GM10266 (cell line): ENCODE measurements at regions not wholly inside any gene's neighbourhood (a gene's known extent, or its start where the extent isn't known, plus 50 kb on each side); places are given as distances from the start of the nearest gene placed in this dataset.
"Not testable (repeated sequence)": the region's sequence is repeated elsewhere in the genome, so short reads cannot be mapped to it uniquely, and the experiment has no call there.

Experiments used
- DNase-seq: peaks from one replicate; pipeline ENCODE4 v3.0.0; 2012; ENCODE audit errors: extremely low spot score
- TF ChIP-seq, protein P1 (sequence below): IDR thresholded peaks from 2 replicates; pipeline ENCODE4 v1.5.1; 2012; ENCODE audit warnings: mild to moderate bottlenecking, low read depth; ENCODE audit not compliant: control insufficient read depth, insufficient read depth; ENCODE audit errors: missing control alignments

DNA sequence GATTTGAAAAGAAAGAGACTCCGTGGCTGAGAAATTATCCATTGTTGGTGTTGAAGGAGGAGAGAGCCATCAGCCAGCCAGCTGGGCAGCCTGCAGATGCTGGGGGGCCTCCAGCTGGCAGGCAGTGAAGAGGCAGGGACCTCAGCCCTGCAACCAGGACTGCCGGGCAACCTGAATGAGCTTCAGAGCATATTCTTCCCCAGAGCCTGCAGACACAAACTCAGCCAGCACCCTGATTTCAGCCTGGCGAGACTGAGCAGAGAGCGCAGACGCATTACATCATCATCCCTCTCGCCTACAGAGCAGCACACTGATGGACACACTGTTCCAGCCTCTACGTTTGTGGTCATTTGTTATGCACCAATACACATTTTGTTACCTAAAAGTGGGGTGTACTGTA lies 150.7 kb upstream of the RAB6C start:
- no peak for DNase-seq
- TF ChIP-seq, protein P1, sequence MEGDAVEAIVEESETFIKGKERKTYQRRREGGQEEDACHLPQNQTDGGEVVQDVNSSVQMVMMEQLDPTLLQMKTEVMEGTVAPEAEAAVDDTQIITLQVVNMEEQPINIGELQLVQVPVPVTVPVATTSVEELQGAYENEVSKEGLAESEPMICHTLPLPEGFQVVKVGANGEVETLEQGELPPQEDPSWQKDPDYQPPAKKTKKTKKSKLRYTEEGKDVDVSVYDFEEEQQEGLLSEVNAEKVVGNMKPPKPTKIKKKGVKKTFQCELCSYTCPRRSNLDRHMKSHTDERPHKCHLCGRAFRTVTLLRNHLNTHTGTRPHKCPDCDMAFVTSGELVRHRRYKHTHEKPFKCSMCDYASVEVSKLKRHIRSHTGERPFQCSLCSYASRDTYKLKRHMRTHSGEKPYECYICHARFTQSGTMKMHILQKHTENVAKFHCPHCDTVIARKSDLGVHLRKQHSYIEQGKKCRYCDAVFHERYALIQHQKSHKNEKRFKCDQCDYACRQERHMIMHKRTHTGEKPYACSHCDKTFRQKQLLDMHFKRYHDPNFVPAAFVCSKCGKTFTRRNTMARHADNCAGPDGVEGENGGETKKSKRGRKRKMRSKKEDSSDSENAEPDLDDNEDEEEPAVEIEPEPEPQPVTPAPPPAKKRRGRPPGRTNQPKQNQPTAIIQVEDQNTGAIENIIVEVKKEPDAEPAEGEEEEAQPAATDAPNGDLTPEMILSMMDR: no peak

DNA sequence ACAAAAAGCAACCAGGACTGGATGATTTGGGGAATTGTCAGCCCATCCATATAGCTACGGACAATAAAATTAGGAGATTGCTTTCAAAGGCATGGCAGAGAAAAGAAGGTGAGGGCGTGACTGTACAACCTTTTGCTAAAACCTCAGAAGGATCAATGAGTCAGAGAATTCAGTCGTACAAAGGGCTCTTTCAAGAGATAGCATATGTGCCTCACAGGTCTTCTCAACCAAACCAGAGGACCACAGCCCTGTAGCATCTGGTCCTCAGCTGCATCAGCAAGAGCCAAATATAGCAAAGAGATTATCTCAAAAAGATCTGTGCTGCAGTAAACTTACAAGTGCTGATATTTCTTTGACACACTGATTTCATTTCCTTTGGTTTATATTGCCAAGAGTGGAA lies 149.9 kb upstream of the RAB6C start:
- no peak for DNase-seq
- TF ChIP-seq, protein P1: no peak

DNA sequence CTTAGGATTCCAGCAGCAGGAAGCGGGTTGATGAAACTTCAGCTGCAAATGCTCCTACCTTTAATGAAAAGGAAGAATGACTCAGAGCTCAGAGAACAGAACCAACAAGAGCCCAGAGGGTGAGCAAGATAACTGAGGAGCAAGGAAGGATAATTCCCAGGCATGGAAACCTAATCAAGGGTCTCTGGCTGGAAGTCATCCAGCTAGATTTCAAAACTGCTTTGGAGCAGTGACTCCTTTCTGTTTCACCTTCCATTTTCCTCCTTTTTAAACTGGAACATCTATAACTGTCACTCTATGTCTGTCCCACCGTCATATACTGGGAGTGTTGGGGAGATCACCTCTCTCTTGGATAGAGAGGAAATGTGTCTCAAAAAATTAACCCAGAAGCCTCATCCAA lies 148.4 kb upstream of the RAB6C start:
- TF ChIP-seq, protein P1: no peak
- DNase-seq: no peak

DNA sequence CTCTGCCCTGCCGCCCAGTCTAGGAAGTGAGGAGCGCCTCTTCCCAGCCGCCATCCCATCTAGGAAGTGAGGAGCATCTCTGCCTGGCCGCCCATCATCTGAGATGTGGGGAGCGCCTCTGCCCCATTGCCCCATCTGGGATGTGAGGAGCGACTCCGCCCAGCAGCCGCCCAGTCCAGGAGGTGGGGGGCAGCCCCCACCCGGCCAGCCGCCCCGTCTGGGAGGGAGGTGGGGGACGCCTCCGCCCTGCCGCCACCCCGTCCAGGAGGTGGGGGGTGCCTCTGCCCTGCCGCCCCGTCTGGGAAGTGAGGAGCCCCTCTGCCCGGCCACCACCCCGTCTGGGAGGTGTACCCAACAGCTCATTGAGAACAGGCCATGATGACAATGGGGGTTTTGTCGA lies 146.0 kb upstream of the RAB6C start:
- DNase-seq: not testable (repeated sequence)

DNA sequence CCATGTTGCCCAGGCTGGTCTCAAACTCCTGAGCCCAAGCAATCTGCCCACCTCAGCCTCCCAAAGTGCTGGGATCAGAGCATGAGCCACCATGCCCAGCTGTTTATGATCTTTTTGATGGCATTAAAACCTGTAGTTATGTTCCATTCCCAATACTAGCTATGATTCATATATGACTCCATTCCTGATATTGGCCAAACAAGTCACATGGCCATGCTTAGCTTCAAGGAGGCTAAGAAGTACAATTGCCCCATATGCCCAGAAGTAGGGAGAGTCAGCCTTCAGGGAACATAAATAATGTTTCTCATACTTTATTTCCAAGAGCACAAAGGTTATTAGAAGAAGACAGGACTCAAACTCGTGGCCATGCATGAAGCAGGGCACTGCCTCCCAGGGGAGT lies 132.4 kb upstream of the RAB6C start:
- TF ChIP-seq, protein P1: no peak
- DNase-seq: no peak

DNA sequence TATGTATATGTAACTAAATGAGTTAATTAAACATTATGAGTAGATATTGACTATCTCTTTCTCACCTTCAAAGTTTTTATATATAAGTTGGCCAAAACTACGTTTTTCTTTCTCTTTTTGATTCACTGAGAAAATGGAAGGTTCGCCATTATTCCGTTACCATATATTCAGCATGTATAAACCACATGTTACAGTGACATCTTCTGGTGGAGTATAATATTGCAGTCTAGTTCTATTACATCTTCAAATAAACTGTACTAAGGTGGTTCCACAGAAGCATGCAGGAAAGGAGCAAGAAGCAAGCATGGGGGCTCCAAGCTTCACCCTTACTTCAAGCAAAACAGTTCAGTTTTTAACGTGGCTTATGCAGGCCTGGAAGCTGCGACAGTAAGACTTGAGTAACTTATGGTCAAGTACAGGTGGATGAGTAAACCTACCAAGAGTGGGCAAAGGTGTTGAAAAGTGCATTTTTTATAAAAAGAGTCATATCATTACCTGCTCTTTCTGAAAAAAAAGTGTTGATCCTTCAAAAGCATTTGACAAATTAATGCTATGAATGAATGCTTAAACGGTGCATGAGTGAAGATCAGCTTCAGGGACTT lies 129.8 kb upstream of the RAB6C start:
- peak; percentile 61 for DNase-seq
- TF ChIP-seq, protein P1: peak; percentile 78

DNA sequence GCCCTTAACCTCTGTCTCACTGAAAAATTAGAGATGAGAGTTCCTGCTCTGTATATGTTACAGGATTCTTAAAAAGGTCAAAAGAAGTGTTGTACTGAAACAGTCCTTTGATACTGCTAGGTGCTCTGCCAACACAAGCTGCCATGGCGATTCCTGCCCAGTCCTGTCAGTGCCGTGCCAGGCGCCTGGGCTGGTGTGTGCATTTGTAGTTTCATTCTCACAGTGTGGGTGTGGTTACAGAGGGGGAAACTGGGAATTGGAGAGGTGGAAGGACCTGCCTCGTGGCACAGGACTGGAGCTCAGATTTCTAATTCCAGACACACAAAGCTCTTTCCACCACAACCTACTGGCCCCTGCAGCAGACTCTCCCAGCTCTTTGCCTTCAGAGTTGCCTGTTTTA lies 122.3 kb upstream of the RAB6C start:
- DNase-seq: no peak
- TF ChIP-seq, protein P1: no peak

DNA sequence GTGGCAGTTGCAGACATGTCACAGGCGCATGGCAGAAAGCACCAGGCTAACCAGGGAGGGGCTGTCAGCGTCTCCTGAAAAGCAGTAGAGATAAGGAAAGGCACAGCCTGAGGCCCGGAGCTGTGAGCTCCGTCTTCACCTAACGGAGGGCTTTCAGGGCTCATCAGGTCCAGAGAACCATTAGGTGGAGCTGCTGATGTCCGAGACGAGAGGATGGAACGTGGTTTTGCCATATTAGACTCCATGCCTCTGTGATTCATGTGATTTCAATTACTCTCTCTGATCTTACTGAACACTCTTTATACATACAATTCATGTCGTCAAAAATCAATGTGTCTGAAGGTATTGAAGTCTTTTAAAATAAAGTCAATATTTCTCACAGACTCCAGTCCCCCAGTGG lies 120.3 kb upstream of the RAB6C start:
- TF ChIP-seq, protein P1: no peak
- no peak for DNase-seq
